ENCODE measurements at regions not wholly inside any gene's neighbourhood (a gene's known extent, or its start where the extent isn't known, plus 50 kb on each side); places are given as distances from the start of the nearest gene placed in this dataset.

- DNase-seq (ENCODE audit: low read depth) = no peak
- TF ChIP-seq, protein P1, sequence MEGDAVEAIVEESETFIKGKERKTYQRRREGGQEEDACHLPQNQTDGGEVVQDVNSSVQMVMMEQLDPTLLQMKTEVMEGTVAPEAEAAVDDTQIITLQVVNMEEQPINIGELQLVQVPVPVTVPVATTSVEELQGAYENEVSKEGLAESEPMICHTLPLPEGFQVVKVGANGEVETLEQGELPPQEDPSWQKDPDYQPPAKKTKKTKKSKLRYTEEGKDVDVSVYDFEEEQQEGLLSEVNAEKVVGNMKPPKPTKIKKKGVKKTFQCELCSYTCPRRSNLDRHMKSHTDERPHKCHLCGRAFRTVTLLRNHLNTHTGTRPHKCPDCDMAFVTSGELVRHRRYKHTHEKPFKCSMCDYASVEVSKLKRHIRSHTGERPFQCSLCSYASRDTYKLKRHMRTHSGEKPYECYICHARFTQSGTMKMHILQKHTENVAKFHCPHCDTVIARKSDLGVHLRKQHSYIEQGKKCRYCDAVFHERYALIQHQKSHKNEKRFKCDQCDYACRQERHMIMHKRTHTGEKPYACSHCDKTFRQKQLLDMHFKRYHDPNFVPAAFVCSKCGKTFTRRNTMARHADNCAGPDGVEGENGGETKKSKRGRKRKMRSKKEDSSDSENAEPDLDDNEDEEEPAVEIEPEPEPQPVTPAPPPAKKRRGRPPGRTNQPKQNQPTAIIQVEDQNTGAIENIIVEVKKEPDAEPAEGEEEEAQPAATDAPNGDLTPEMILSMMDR (IDR thresholded peaks at IDR 0.05; ENCODE audit: insufficient read depth, low read length) = no peak
- no peak overlapping the region for H3K4me3 ChIP-seq (ENCODE audit: low read depth, low read length)
These were observed 340.9 kb upstream of the PITX2 start for GRCh38 chr4:110963662-110964280.

DNA sequence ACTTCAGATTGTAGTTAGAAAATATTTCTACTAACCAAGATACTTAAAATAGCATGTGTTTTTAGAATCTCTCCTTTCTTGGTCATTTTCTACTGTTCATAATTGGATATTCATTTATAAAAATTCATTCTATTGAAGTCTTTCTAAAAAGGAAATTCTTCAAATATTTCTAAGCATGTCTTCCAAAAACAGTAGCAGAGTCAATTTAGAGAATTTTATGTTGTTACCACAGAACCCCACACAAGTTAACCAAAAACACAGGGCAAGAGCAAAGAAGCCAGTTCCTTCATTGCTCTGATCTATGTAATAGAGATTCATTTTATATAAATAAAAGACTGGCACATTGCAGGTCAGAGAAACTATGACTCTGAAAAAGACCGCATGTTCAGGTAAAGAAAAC lies 345.1 kb upstream of the PITX2 start:
- DNase-seq (ENCODE audit: low read depth) = no peak

GRCh38 chr4:110970642-110971041 lies 347.8 kb upstream of the PITX2 start:
- TF ChIP-seq, protein P1 (IDR thresholded peaks at IDR 0.05; ENCODE audit: insufficient read depth, low read length) = peak; percentile 69
- no peak overlapping the region for H3K4me3 ChIP-seq (ENCODE audit: low read depth, low read length)
- DNase-seq (ENCODE audit: low read depth) = peak; percentile 61

More for the DNA sequence above, 345.1 kb upstream of the PITX2 start:
- H3K4me3 ChIP-seq (ENCODE audit: low read depth, low read length) = no peak overlapping the region
- TF ChIP-seq, protein P1 (IDR thresholded peaks at IDR 0.05; ENCODE audit: insufficient read depth, low read length) = no peak

DNA sequence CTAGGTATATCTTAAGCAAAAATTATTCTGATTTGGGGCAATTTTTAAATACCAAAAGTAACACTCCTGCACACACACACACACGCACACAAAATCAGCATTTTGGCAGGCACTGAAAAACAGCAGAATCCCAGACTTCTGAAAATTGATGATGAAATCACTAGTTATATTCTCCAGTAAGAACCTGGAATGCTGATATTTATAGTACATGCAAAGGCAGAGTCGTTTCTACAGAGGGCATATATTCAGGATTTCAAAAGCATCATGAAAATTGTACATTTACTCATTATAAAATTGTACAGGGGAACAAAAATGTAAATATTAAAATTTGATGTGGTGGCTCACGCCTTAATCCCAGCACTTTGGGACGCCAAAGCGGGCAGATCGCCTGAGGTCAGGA lies 352.5 kb upstream of the PITX2 start:
- no peak overlapping the region for H3K4me3 ChIP-seq (ENCODE audit: low read depth, low read length)
- DNase-seq (ENCODE audit: low read depth) = peak; percentile 12
- TF ChIP-seq, protein P1 (IDR thresholded peaks at IDR 0.05; ENCODE audit: insufficient read depth, low read length) = no peak

GRCh38 chr4:110977554-110977953 lies 354.7 kb upstream of the PITX2 start:
- TF ChIP-seq, protein P1 (IDR thresholded peaks at IDR 0.05; ENCODE audit: insufficient read depth, low read length) = no peak
- H3K4me3 ChIP-seq (ENCODE audit: low read depth, low read length) = no peak overlapping the region
- DNase-seq (ENCODE audit: low read depth) = peak; percentile 4

DNA sequence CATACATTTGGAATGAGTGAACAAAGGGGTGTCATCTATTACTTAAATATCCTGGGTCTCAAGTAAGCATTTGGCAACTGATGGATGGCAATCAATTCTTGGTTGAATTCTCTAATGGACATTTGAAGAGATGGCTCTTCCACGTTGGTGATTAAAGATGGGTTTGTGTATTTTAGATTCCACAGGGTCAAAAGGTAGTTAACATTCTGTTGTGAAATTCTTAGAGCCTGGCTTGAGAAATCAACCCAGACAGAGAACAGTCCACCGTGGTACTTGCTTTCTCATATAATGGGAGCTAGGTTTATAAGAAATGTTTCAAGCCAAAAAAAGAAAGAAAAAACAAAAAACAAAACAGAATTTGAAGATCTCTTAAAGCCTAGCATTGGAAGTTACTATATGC lies 355.9 kb upstream of the PITX2 start:
- TF ChIP-seq, protein P1 (IDR thresholded peaks at IDR 0.05; ENCODE audit: insufficient read depth, low read length) = no peak
- DNase-seq (ENCODE audit: low read depth) = no peak
- H3K4me3 ChIP-seq (ENCODE audit: low read depth, low read length) = no peak overlapping the region

DNA sequence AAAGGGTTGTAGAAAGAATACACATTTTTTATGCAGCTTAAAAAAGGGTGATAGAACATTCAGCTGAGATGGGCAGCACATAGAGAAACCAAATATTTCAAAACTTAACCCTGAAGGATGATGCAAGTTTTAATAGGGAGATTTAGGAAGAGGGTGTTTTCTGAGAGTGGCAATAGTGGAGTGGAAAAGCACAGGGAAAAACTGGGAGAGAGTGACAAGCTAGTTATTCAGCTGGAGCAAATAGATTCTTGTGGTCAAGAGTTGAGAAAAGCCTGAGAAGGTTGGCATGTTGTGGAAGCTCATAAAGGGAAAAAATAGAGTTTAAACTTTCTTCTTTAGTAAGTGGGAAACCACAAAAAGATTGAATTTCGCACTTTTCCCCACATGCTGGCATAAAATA lies 359.6 kb upstream of the PITX2 start:
- DNase-seq (ENCODE audit: low read depth) = no peak
- no peak overlapping the region for H3K4me3 ChIP-seq (ENCODE audit: low read depth, low read length)
- TF ChIP-seq, protein P1 (IDR thresholded peaks at IDR 0.05; ENCODE audit: insufficient read depth, low read length) = no peak
